ENCODE measurements at regions not wholly inside any gene's neighbourhood (a gene's known extent, or its start where the extent isn't known, plus 50 kb on each side); places are given as distances from the start of the nearest gene placed in this dataset.

GRCh38 chr2:57881998-57882888 lies 164.4 kb upstream of the VRK2 start:
- no peak for TF ChIP-seq CTCF (IDR thresholded peaks at IDR 0.05)
- no peaks in the 10 kb centered on the region for H3K27me3 ChIP-seq
- no peak overlapping the region for H3K4me3 ChIP-seq (ENCODE audit: low read depth in 1 of 2, low read length in 1 of 2)
- H3K4me1 ChIP-seq (ENCODE audit: control insufficient read depth in 1 of 2, insufficient read depth in 1 of 2, low read depth in 1 of 2, low read length in 1 of 2): no peaks in the 10 kb centered on the region
- H3K36me3 ChIP-seq: no peaks in the 10 kb centered on the region
- no peaks in the 10 kb centered on the region for H3K9me3 ChIP-seq
- H3K27ac ChIP-seq: no peak overlapping the region

- Histone ChIP-seq H3K36me3 (no peaks in the 10 kb centered on the region), H3K4me1 (ENCODE audit: control insufficient read depth in 1 of 2, insufficient read depth in 1 of 2, low read depth in 1 of 2, low read length in 1 of 2) (no peaks in the 10 kb centered on the region), H3K27me3 (no peaks in the 10 kb centered on the region), H3K9me3 (no peaks in the 10 kb centered on the region), H3K27ac (no peak overlapping the region), H3K4me3 (ENCODE audit: low read depth in 1 of 2, low read length in 1 of 2) (no peak overlapping the region)
- no peak for TF ChIP-seq CTCF (IDR thresholded peaks at IDR 0.05)
Observed at GRCh38 chr2:57882895-57883515, 163.6 kb upstream of the VRK2 start.

GRCh38 chr2:57884281-57884680 lies 162.3 kb upstream of the VRK2 start:
- no peaks in the 10 kb centered on the region for H3K27me3 ChIP-seq
- H3K4me1 ChIP-seq (ENCODE audit: control insufficient read depth in 1 of 2, insufficient read depth in 1 of 2, low read depth in 1 of 2, low read length in 1 of 2): no peaks in the 10 kb centered on the region
- TF ChIP-seq CTCF (IDR thresholded peaks at IDR 0.05): no peak
- no peaks in the 10 kb centered on the region for H3K36me3 ChIP-seq
- no peaks in the 10 kb centered on the region for H3K9me3 ChIP-seq
- H3K4me3 ChIP-seq (ENCODE audit: low read depth in 1 of 2, low read length in 1 of 2): no peak overlapping the region
- H3K27ac ChIP-seq: no peak overlapping the region

- TF ChIP-seq CTCF (IDR thresholded peaks at IDR 0.05): no peak
- H3K4me1 ChIP-seq (ENCODE audit: control insufficient read depth in 1 of 2, insufficient read depth in 1 of 2, low read depth in 1 of 2, low read length in 1 of 2): no peaks in the 10 kb centered on the region
- H3K27me3 ChIP-seq: no peaks in the 10 kb centered on the region
- no peak overlapping the region for H3K4me3 ChIP-seq (ENCODE audit: low read depth in 1 of 2, low read length in 1 of 2)
- H3K9me3 ChIP-seq: no peaks in the 10 kb centered on the region
- H3K27ac ChIP-seq: no peak overlapping the region
- no peaks in the 10 kb centered on the region for H3K36me3 ChIP-seq
Observed at GRCh38 chr2:57885742-57886141, 160.9 kb upstream of the VRK2 start.

GRCh38 chr2:57886161-57886786 lies 160.3 kb upstream of the VRK2 start:
- no peaks in the 10 kb centered on the region for H3K9me3 ChIP-seq
- H3K4me1 ChIP-seq (ENCODE audit: control insufficient read depth in 1 of 2, insufficient read depth in 1 of 2, low read depth in 1 of 2, low read length in 1 of 2): no peaks in the 10 kb centered on the region
- no peaks in the 10 kb centered on the region for H3K27me3 ChIP-seq
- no peak for TF ChIP-seq CTCF (IDR thresholded peaks at IDR 0.05)
- H3K4me3 ChIP-seq (ENCODE audit: low read depth in 1 of 2, low read length in 1 of 2): no peak overlapping the region
- no peak overlapping the region for H3K27ac ChIP-seq
- H3K36me3 ChIP-seq: no peaks in the 10 kb centered on the region

All from neutrophil (primary cell).